IMR-90 (cell line): ENCODE measurements at regions not wholly inside any gene's neighbourhood (a gene's known extent, or its start where the extent isn't known, plus 50 kb on each side); places are given as distances from the start of the nearest gene placed in this dataset.
A peak's percentile ranks its signal among the peaks of the same experiment; 100 is the strongest.

Experiments used
- ATAC-seq: fragments of 200-7000 bp; cut with Tn5 transposase; 2 replicates; pipeline ENCODE4 v1.9.1; 2020; ENCODE audit warnings: low read depth, mild to moderate bottlenecking, moderate library complexity
- BruUV-seq: library from RNA; stranded (reverse); fragments of 400-500 nt; replicated peaks from 2 replicates; lab custom pipeline; 2021; lab: Mats Ljungman, UMichigan
- CTCF ChIA-PET: fragments of 300-600 bp; formaldehyde crosslinking; extraction: SDS; loops from one replicate; lab custom pipeline; 2021; ENCODE audit warnings: antibody characterized with exemption; lab: Yijun Ruan, JAX
- POLR2A ChIA-PET: fragments of 300-600 bp; sonication (Branson Sonifier 250); formaldehyde crosslinking; loops from one replicate; lab custom pipeline; 2022; ENCODE audit warnings: antibody characterized with exemption; ENCODE audit not compliant: unreplicated experiment; lab: Charles Lee
- DNase-seq: peaks from one replicate; pipeline ENCODE4 v3.0.0; 2013
- H2AFZ ChIP-seq: replicated peaks from 2 replicates; pipeline ENCODE3; 2013; ENCODE audit warnings: low read length, mild to moderate bottlenecking; ENCODE audit not compliant: poor library complexity
- H2AK5ac ChIP-seq: 2 replicates; pipeline ENCODE4 v1.6.1; 2013; ENCODE audit warnings: low read depth, low read length, inconsistent platforms
- H2AK9ac ChIP-seq: replicated peaks from 2 replicates; pipeline ENCODE3; 2013; ENCODE audit warnings: mild to moderate bottlenecking, low read depth, low read length, moderate library complexity; ENCODE audit not compliant: poor library complexity
- H2BK120ac ChIP-seq: 2 replicates; pipeline ENCODE4 v1.6.1; 2013; ENCODE audit warnings: low read depth, low read length, inconsistent platforms
- H2BK15ac ChIP-seq: 3 replicates; pipeline ENCODE4 v1.6.1; 2013; ENCODE audit warnings: low read depth, low read length, inconsistent platforms
- H2BK20ac ChIP-seq: 2 replicates; pipeline ENCODE4 v1.6.1; 2013; ENCODE audit warnings: low read depth, mild to moderate bottlenecking, inconsistent platforms, low read length, moderate library complexity
- H2BK5ac ChIP-seq: 2 replicates; pipeline ENCODE4 v1.6.1; 2013; ENCODE audit warnings: mild to moderate bottlenecking, low read depth, low read length, inconsistent platforms; ENCODE audit not compliant: poor library complexity, severe bottlenecking
- H3K14ac ChIP-seq: replicated peaks from 2 replicates; pipeline ENCODE4 v1.6.1; 2013; ENCODE audit warnings: low read depth, low read length, inconsistent platforms
- H3K18ac ChIP-seq: 2 replicates; pipeline ENCODE4 v1.6.1; 2013; ENCODE audit warnings: low read depth, low read length, control low read depth
- H3K23ac ChIP-seq: 2 replicates; pipeline ENCODE4 v1.6.1; 2013; ENCODE audit warnings: low read depth, low read length, inconsistent platforms
- H3K27ac ChIP-seq: 2 replicates; pipeline ENCODE4 v1.5.1; 2013; ENCODE audit warnings: mild to moderate bottlenecking, control low read depth, low read length; ENCODE audit not compliant: insufficient read depth
- H3K27me3 ChIP-seq: 2 replicates; pipeline ENCODE4 v1.6.1; 2013; ENCODE audit warnings: low read length; ENCODE audit not compliant: control insufficient read depth, insufficient read depth
- H3K36me3 ChIP-seq: 2 replicates; pipeline ENCODE4 v1.6.1; 2013; ENCODE audit warnings: low read length, mixed read lengths; ENCODE audit not compliant: control insufficient read depth, insufficient read depth
- H3K4ac ChIP-seq: 2 replicates; pipeline ENCODE4 v1.6.1; 2013; ENCODE audit warnings: low read depth, low read length, inconsistent platforms
- H3K4me1 ChIP-seq: 2 replicates; pipeline ENCODE4 v1.6.1; 2013; ENCODE audit warnings: low read length, mixed read lengths; ENCODE audit not compliant: control insufficient read depth, insufficient read depth
- H3K4me2 ChIP-seq: 2 replicates; pipeline ENCODE4 v1.6.1; 2013; ENCODE audit warnings: low read depth, mild to moderate bottlenecking, control low read depth, low read length, moderate library complexity
- H3K4me3 ChIP-seq: 2 replicates; pipeline ENCODE4 v1.5.1; 2013; ENCODE audit warnings: low read depth, mild to moderate bottlenecking, control low read depth, low read length, moderate library complexity; ENCODE audit not compliant: insufficient read depth
- H3K56ac ChIP-seq: 2 replicates; pipeline ENCODE4 v1.6.1; 2013; ENCODE audit warnings: low read length, inconsistent platforms; ENCODE audit not compliant: insufficient read depth; ENCODE audit errors: extremely low read depth
- H3K79me1 ChIP-seq, 2 experiments: 2 replicates each; pipeline ENCODE4 v1.6.1; 2013; ENCODE audit warnings: low read length in 2 of 2, inconsistent platforms in 1 of 2, low read depth in 1 of 2
- H3K9ac ChIP-seq: 2 replicates; pipeline ENCODE4 v1.6.1; 2013; ENCODE audit warnings: low read depth, low read length, control low read depth
- H3K9me1 ChIP-seq: 2 replicates; pipeline ENCODE4 v1.6.1; 2013; ENCODE audit warnings: low read length, inconsistent platforms; ENCODE audit not compliant: insufficient read depth
- H3K9me3 ChIP-seq: 2 replicates; pipeline ENCODE4 v1.6.1; 2013; ENCODE audit warnings: low read length; ENCODE audit not compliant: control insufficient read depth, insufficient read depth
- H4K20me1 ChIP-seq: 2 replicates; pipeline ENCODE4 v1.6.1; 2013; ENCODE audit warnings: low read length, inconsistent platforms; ENCODE audit not compliant: insufficient read depth
- H4K5ac ChIP-seq: 2 replicates; pipeline ENCODE4 v1.6.1; 2013; ENCODE audit warnings: mild to moderate bottlenecking, low read depth, low read length, control low read depth
- H4K8ac ChIP-seq, 2 experiments: 2 replicates each; pipeline ENCODE4 v1.6.1; 2013; ENCODE audit warnings: low read depth in 2 of 2, low read length in 2 of 2, control low read depth in 1 of 2, inconsistent platforms in 1 of 2
- H4K91ac ChIP-seq: 2 replicates; pipeline ENCODE4 v1.6.1; 2013; ENCODE audit warnings: low read depth, low read length, inconsistent platforms; ENCODE audit not compliant: insufficient read depth
- CEBPB ChIP-seq: IDR thresholded peaks from 2 replicates; pipeline ENCODE4 v1.6.1; 2012; ENCODE audit warnings: low read depth, low read length, improper control_type of control experiment
- FOS ChIP-seq: fragments of 150-350 bp; IDR thresholded peaks from 2 replicates; pipeline ENCODE4 v1.6.1; 2016; ENCODE audit warnings: low read depth, low read length
- NFE2L2 ChIP-seq: fragments of 150-350 bp; IDR thresholded peaks from 2 replicates; pipeline ENCODE4 v1.6.1; 2016; ENCODE audit warnings: low read depth, mild to moderate bottlenecking, low read length
- POLR2A ChIP-seq: IDR thresholded peaks from 2 replicates; pipeline ENCODE4 v1.6.1; 2012; ENCODE audit warnings: mild to moderate bottlenecking, low read depth, low read length
- RAD21 ChIP-seq: IDR thresholded peaks from 2 replicates; pipeline ENCODE4 v1.6.1; 2012; ENCODE audit warnings: low read length, improper control_type of control experiment
- RCOR1 ChIP-seq: IDR thresholded peaks from 2 replicates; pipeline ENCODE4 v1.6.1; 2012; ENCODE audit warnings: mild to moderate bottlenecking, low read length, improper control_type of control experiment; ENCODE audit not compliant: insufficient replicate concordance
- USF2 ChIP-seq: fragments of 150-350 bp; IDR thresholded peaks from 2 replicates; pipeline ENCODE4 v1.6.1; 2017; ENCODE audit warnings: mild to moderate bottlenecking, antibody characterized with exemption, low read length, low read depth
- WGBS, 2 experiments: methylation state at CpG; one replicate each; pipeline versions ENCODE4 v1.1.5 to v1.1.7; 2013; ENCODE audit warnings: missing lambda C conversion rate in 2 of 2; ENCODE audit not compliant: insufficient read length in 1 of 2; ENCODE audit errors: extremely low coverage in 2 of 2; 5-methylcytosine and 5-hydroxymethylcytosine counted together
- dilution Hi-C: fragments of 300-500 bp; cut with HindIII; formaldehyde crosslinking; loops from one replicate; pipeline ENCODE4 v1.14.3; 2018; ENCODE audit warnings: low sequenced_read_pairs; ENCODE audit not compliant: unreplicated experiment
- in situ Hi-C: fragments of 300-500 bp; cut with MboI; formaldehyde crosslinking; loops from 3 replicates; pipeline ENCODE4 v1.14.3; 2019; ENCODE audit warnings: low sequenced_read_pairs, inconsistent platforms, mixed read lengths
- intact Hi-C: fragments of 100-400 bp; cut with micrococcal nuclease; formaldehyde crosslinking; loops from 2 replicates; pipeline ENCODE4 v1.10.0; 2022
- TF ChIP-seq, protein P1 (sequence below): conservative IDR thresholded peaks from 2 replicates; pipeline ENCODE4 v1.5.1; 2012; ENCODE audit warnings: mild to moderate bottlenecking, low read depth, low read length, improper control_type of control experiment

- POLR2A ChIA-PET, result no interaction called here
- no peak overlapping the region for H4K5ac ChIP-seq
- no peak overlapping the region for H3K56ac ChIP-seq
- H3K14ac ChIP-seq, result no peak overlapping the region
- H4K91ac ChIP-seq, result no peak overlapping the region
- no peaks in the 10 kb centered on the region for H4K20me1 ChIP-seq
- no peak overlapping the region for H3K9ac ChIP-seq
- H3K27me3 ChIP-seq, result no peaks in the 10 kb centered on the region
- H2AK9ac ChIP-seq, result no peak overlapping the region
- no peak overlapping the region for H3K4me2 ChIP-seq
- no peaks in the 10 kb centered on the region for H3K36me3 ChIP-seq
- CTCF ChIA-PET, result interaction anchor here (1.1 kb wide), 2 partner anchors 9 to 232 kb away, joined by 3 to 5 read pairs; no protein-coding TSS in a partner anchor
- H4K8ac ChIP-seq, result no peak overlapping the region; a peak in 2 of 4 replicates
- DNase-seq (peak; percentile 83), ATAC-seq (peak; percentile 76)
- H3K4ac ChIP-seq, result no peak overlapping the region
- no peak overlapping the region for H2BK20ac ChIP-seq
- in situ Hi-C loops, result loop anchor here (10.0 kb wide), 1 partner anchor 224 kb away; no protein-coding TSS in a partner anchor
- dilution Hi-C loops, result no loop called here
- H3K9me1 ChIP-seq, result peaks cover 2% of the 10 kb centered on the region; the same call in 1 of the 2 replicates
- H3K27ac ChIP-seq, result no peak overlapping the region
- peak overlapping the region; percentile 64 for H2BK5ac ChIP-seq
- no peak overlapping the region for H3K18ac ChIP-seq
- H2AK5ac ChIP-seq, result no peak overlapping the region
- no peak overlapping the region for H3K4me3 ChIP-seq
- no peaks in the 10 kb centered on the region for H3K9me3 ChIP-seq
- no peak overlapping the region for H3K23ac ChIP-seq
- no peak overlapping the region for H2AFZ ChIP-seq
- H3K79me1 ChIP-seq, result no peaks in the 10 kb centered on the region
- TF ChIP-seq, protein P1, sequence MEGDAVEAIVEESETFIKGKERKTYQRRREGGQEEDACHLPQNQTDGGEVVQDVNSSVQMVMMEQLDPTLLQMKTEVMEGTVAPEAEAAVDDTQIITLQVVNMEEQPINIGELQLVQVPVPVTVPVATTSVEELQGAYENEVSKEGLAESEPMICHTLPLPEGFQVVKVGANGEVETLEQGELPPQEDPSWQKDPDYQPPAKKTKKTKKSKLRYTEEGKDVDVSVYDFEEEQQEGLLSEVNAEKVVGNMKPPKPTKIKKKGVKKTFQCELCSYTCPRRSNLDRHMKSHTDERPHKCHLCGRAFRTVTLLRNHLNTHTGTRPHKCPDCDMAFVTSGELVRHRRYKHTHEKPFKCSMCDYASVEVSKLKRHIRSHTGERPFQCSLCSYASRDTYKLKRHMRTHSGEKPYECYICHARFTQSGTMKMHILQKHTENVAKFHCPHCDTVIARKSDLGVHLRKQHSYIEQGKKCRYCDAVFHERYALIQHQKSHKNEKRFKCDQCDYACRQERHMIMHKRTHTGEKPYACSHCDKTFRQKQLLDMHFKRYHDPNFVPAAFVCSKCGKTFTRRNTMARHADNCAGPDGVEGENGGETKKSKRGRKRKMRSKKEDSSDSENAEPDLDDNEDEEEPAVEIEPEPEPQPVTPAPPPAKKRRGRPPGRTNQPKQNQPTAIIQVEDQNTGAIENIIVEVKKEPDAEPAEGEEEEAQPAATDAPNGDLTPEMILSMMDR, result no peak
- TF ChIP-seq RAD21 (no peak), RCOR1 (peak; percentile 37), NFE2L2 (no peak), USF2 (no peak), POLR2A (no peak), FOS (no peak), CEBPB (no peak; the same call in 1 of the 2 replicates)
- BruUV-seq, result no TSS peak
- H2BK15ac ChIP-seq, result no peak overlapping the region
- intact Hi-C loops, result loop anchor here (1.0 to 5.0 kb wide), 3 partner anchors 21 to 227 kb away; no protein-coding TSS in a partner anchor
- no peak overlapping the region; the same call in 1 of the 2 replicates for H2BK120ac ChIP-seq
- H3K4me1 ChIP-seq, result peaks cover 15% of the 10 kb centered on the region
- WGBS, 2 experiments, result no CpG with 5 or more reads among the region's 5 CpGs
Measured at GRCh38 chr5:167720676-167721260, 570.7 kb upstream of the WWC1 start.
